HFFc6 (cell line): ENCODE measurements at regions not wholly inside any gene's neighbourhood (a gene's known extent, or its start where the extent isn't known, plus 50 kb on each side); places are given as distances from the start of the nearest gene placed in this dataset.

Source experiments
- DNase-seq: peaks from one replicate; pipeline ENCODE4 v3.0.0-alpha.2; 2018
- H3K27ac Mint-ChIP-seq: 2 replicates; pipeline ENCODE4 v1.8.0; 2020; ENCODE audit warnings: mild to moderate bottlenecking, mixed read lengths
- H3K27me3 Mint-ChIP-seq: 2 replicates; pipeline ENCODE4 v1.8.0; 2021; ENCODE audit warnings: mild to moderate bottlenecking, moderate library complexity, mixed read lengths; ENCODE audit not compliant: insufficient read depth
- H3K36me3 Mint-ChIP-seq: 2 replicates; pipeline ENCODE4 v1.8.0; 2021; ENCODE audit warnings: low read depth, mixed read lengths
- H3K4me1 Mint-ChIP-seq: 2 replicates; pipeline ENCODE4 v1.8.0; 2020; ENCODE audit warnings: low read depth, mixed read lengths
- H3K4me3 Mint-ChIP-seq: 2 replicates; pipeline ENCODE4 v1.8.0; 2020; ENCODE audit warnings: mild to moderate bottlenecking, moderate library complexity, mixed read lengths
- H3K9me3 Mint-ChIP-seq: 2 replicates; pipeline ENCODE4 v1.8.0; 2020; ENCODE audit warnings: mild to moderate bottlenecking, mixed read lengths
- TF ChIP-seq, protein P1 (sequence below): fragments of 200-600 bp; sonication (generic); IDR thresholded peaks from 2 replicates; pipeline ENCODE4 v1.5.0; 2021; ENCODE audit warnings: antibody characterized with exemption, mild to moderate bottlenecking

DNA sequence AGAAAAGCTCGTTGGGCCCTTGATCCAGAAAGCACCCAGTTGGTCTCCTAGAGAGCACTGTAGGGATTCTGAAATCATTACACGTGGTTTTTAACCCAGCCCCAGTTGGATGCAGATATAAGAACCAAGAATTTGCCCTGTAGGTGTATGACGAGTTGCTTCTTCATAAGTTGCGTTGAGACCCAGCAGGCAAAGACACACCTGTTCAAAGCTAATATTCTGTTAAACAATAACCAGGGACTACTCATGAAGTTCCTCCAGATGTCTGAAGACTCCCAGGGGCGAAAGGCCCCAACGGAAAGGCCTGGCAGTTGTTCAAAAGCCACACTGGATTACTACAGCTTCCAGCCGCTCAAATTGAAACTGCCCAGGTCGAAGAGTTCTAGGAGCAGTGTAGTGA is 88.6 kb upstream of the HNRNPU start:
- Mint-ChIP-seq H3K4me3 (no peak overlapping the region), H3K4me1 (no peaks in the 10 kb centered on the region), H3K36me3 (no peaks in the 10 kb centered on the region), H3K9me3 (no peaks in the 10 kb centered on the region), H3K27ac (no peak overlapping the region), H3K27me3 (peaks cover 7% of the 10 kb centered on the region)
- DNase-seq = no peak
- TF ChIP-seq, protein P1, sequence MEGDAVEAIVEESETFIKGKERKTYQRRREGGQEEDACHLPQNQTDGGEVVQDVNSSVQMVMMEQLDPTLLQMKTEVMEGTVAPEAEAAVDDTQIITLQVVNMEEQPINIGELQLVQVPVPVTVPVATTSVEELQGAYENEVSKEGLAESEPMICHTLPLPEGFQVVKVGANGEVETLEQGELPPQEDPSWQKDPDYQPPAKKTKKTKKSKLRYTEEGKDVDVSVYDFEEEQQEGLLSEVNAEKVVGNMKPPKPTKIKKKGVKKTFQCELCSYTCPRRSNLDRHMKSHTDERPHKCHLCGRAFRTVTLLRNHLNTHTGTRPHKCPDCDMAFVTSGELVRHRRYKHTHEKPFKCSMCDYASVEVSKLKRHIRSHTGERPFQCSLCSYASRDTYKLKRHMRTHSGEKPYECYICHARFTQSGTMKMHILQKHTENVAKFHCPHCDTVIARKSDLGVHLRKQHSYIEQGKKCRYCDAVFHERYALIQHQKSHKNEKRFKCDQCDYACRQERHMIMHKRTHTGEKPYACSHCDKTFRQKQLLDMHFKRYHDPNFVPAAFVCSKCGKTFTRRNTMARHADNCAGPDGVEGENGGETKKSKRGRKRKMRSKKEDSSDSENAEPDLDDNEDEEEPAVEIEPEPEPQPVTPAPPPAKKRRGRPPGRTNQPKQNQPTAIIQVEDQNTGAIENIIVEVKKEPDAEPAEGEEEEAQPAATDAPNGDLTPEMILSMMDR = no peak

- Mint-ChIP-seq H3K27me3 (peaks cover 7% of the 10 kb centered on the region), H3K9me3 (no peaks in the 10 kb centered on the region), H3K27ac (no peak overlapping the region), H3K36me3 (no peaks in the 10 kb centered on the region), H3K4me1 (no peaks in the 10 kb centered on the region), H3K4me3 (no peak overlapping the region)
- no peak for DNase-seq
- TF ChIP-seq, protein P1 = no peak
Measured at GRCh38 chr1:244952280-244952933, 88.1 kb upstream of the HNRNPU start.

- peaks cover 7% of the 10 kb centered on the region for H3K27me3 Mint-ChIP-seq
- H3K27ac Mint-ChIP-seq = no peak overlapping the region
- TF ChIP-seq, protein P1 = no peak
- H3K9me3 Mint-ChIP-seq = no peaks in the 10 kb centered on the region
- no peaks in the 10 kb centered on the region for H3K4me1 Mint-ChIP-seq
- DNase-seq = no peak
- no peak overlapping the region for H3K4me3 Mint-ChIP-seq
- H3K36me3 Mint-ChIP-seq = no peaks in the 10 kb centered on the region
Measured at GRCh38 chr1:244948416-244948815, 84.1 kb upstream of the HNRNPU start.

- Mint-ChIP-seq H3K36me3 (no peaks in the 10 kb centered on the region), H3K9me3 (no peaks in the 10 kb centered on the region), H3K27me3 (peaks cover 2% of the 10 kb centered on the region; the same call in 1 of the 2 replicates), H3K27ac (no peak overlapping the region), H3K4me3 (no peak overlapping the region), H3K4me1 (no peaks in the 10 kb centered on the region)
- no peak for DNase-seq
- TF ChIP-seq, protein P1 = no peak
Measured at GRCh38 chr1:244945109-244945671, 80.8 kb upstream of the HNRNPU start.

DNA sequence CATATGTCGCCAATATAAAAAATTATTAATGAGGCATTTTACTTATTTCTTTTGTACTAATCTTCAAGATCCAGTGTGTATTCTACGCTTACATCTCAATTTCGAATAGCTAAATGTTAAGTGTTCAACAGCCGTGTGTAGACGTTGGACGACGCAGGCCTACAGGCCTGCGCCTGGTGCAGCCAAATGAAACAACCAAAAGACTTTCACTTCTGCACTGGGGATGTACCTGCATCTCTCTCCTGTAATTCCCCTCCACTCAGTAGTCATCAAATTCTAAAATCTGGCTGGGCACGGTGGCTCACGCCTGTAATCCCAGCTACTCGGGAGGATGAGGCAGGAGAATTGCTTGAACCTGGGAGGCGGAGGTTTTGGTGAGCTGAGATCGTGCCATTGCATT is 76.8 kb upstream of the HNRNPU start:
- Mint-ChIP-seq H3K9me3 (no peaks in the 10 kb centered on the region), H3K27ac (no peak overlapping the region), H3K4me1 (no peaks in the 10 kb centered on the region), H3K4me3 (no peak overlapping the region), H3K27me3 (peaks cover 2% of the 10 kb centered on the region; the same call in 1 of the 2 replicates), H3K36me3 (no peaks in the 10 kb centered on the region)
- TF ChIP-seq, protein P1 = no peak
- no peak for DNase-seq
